ENCODE measurements at regions not wholly inside any gene's neighbourhood (a gene's known extent, or its start where the extent isn't known, plus 50 kb on each side); places are given as distances from the start of the nearest gene placed in this dataset.

GRCh38 chr9:89952401-89952800 lies 347.6 kb downstream of the GADD45G start:
- no peak for TF ChIP-seq POLR2AphosphoS5 (IDR thresholded peaks at IDR 0.05)
- TF ChIP-seq CTCF (IDR thresholded peaks at IDR 0.05): no peak
